ENCODE measurements at regions not wholly inside any gene's neighbourhood (a gene's known extent, or its start where the extent isn't known, plus 50 kb on each side); places are given as distances from the start of the nearest gene placed in this dataset.
"Not testable (repeated sequence)": the region's sequence is repeated elsewhere in the genome, so short reads cannot be mapped to it uniquely, and the experiment has no call there.

DNA sequence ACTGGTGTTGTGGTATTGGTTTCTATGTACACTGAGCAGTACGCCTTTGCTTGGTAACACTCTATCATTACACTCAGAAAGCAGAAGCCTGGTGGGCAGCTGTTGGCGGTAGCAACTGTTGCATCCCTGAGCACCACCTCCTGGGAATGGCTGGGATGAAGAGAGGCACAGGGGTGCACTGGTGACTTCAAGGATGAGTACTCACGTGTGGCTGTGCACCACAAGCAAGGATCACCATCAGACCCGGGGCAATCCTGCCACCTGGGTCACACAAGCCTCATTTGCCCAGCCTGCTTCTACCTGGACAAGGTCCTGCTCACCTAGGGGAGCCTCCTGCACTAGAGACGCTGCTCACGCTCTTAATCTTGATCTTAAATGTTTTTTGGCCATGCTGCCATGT, 336.4 kb downstream of the SI start:
- no peak for DNase-seq

GRCh38 chr3:164737174-164737573, 341.1 kb downstream of the SI start:
- no peak for DNase-seq

DNA sequence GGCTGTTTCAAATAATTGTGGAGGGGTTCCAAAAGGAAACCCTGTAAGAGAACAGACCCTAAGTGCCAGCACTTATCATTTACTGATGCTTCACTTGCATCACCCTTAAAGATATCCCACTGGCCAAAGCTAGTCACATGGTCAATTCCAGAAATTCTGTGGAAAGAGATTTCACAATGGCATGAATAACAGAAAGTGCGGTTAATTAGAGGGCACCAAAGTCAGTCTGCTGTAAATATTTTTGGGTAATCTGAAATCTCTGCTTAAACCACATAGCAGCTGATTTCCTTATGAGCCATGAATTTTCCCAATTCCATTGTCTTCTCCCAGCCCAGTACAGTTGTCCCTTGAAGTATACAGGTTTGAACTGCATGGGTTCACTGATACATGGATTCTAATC, 346.1 kb downstream of the SI start:
- DNase-seq = no peak

DNA sequence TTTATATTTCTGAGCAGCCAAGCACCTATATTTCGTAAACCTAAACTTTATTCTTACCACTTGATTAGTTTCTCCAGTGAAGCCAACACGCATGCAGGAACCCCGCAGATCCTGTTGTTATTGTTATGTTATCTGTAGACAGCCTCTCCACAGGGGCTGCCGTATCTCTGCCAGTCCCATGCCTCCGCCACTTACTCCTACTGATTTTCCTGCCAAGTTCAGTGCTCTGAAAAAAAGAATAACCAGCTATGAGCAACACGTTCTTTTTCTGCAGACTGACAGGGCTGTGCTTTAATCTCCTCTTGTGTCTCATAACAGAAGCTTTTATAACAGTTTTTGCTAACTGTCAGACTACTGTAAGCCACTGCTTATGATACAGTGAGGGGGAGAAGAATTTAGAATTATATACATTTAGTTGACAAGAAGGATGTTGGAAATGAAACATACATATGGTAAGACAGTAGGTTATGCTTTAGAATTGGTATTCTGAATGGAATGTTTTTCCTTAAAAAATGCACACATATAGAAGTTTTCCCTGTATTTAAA, 347.4 kb downstream of the SI start:
- DNase-seq = no peak

DNA sequence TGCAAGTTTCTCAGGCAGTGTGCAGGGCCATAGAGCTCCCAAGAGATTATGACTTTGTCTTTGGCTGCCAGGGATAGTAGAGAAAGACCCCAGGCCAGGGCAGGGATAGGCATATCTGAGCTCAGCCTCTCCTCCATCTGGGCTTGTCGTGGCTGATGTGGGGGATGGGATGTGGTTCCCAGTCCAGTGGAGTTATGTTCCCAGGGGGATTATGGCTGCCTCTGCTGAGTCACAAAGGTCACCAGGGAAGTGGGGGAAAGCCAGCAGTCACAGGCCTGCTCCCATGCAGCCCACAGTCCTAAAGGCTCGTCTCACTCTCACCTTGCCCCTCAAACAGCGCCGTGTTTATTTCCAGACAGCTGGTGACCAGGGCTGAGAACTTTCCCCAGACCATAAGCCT, 354.9 kb downstream of the SI start:
- no peak for DNase-seq

GRCh38 chr3:164702808-164703207, 375.5 kb downstream of the SI start:
- not testable (repeated sequence) for DNase-seq

DNA sequence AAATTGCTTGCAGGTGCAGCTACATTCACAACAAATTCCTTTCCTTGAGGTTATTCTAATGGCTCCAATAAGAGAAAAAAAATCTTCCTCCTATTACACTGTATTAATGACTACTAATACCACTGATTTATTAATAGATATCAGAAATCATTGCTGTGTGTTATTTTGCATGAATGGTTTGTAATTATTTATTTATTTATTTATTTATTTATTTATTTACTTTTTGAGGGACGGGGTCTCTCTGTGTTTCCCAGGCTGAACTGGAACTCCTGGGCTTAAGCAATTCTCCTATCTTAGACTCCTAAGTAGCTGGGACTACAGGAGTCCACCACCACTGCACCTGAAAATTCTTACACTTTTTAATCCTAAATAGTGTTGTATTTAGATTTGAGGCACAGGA, 390.4 kb downstream of the SI start:
- no peak for DNase-seq

DNA sequence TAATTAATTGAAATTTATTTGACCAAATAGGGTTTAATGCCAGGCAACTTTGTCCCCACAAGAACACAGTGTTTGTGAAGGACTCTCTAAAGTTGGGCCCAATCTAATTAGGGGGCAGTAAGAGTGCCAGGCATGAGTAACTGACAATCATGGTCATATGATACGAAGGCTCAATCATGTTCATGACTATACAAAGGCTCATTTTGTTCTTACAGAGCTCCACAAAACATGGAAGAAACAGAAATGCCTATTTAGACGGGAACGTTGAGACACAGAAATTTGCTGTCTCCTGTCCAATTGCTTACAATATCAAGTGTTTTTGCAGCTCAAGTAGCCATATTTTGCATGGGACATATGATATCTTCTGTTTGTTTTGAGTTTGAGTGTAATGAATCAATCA, 391.1 kb downstream of the SI start:
- DNase-seq = no peak

DNA sequence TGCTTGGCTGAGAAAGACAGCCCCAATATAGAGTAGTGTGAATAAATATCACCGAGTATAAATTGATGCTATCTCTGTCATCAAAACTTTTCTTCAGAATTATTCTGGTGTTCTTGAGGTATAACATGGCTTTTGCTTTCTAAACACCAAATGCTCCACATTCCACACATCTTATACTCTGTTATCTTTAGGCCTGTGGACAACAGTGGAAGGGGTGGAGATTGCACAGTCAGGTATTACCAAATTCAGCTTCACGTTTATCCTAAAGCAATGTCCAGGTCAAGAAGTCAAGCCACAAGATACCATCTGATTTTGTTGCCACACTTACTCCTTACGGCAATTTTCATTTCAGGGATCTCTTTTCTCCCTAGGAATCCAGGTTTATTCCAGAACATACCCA, 394.8 kb downstream of the SI start:
- DNase-seq = no peak

DNA sequence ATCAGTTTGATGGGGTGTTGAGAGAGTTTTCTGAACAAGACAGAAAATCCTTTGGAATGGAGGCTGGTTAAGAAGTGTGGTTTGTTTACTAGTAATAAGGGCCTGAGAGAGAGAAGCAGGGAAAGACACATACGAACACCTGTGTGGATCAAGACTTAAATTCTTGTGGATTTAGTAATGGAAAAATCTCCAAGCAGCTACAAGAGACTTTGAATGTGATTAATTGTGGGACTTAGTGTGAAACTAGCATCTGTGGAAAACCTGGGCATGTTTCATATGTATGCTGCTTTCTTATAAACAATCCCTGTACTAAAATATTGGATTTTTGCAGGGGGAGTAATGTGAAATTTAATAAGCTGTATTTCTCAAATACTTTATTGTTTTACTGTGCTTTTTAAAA, 399.1 kb downstream of the SI start:
- DNase-seq = no peak

DNA sequence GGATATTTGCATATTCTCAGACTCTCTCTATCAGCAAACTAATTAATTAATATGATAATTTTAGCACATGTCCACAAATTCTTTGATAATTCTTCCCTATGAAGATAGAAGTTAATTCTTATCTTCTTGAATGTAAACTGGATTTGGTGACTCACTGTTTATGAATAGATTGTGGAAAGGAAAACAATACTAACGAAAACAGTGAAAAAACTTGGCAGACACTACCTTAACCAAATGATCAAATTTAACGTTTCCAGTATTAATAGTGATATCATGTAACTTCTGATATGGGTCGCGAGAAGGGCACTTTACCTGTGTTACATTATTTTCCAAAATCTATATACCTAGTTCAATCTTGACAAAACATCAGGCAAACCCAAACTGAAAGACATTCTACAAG, 401.0 kb downstream of the SI start:
- no peak for DNase-seq

- no peak for DNase-seq
Measured at GRCh38 chr3:164673738-164674137, 404.6 kb downstream of the SI start.

DNA sequence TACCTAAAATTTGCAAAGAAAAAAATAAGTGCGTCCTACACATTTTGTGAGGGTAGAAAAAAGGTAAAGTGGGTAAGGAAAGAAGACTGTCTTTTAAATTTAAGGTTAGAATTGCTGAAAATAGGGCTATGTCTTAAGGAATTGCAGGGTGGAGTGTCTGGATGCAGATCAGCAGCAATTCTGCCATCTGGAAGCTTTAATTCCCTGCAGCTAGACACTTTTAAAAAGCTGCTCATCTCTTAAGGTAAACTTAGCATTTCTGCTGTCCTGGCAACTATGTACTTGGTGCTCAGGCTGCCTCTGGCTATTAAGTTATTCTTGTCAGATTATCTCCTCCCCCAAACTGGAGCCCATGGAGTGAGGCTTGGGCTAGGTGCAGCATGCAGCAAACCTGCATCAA, 420.2 kb downstream of the SI start:
- no peak for DNase-seq

- DNase-seq = no peak
Measured at GRCh38 chr3:164657631-164658030, 420.7 kb downstream of the SI start.

DNA sequence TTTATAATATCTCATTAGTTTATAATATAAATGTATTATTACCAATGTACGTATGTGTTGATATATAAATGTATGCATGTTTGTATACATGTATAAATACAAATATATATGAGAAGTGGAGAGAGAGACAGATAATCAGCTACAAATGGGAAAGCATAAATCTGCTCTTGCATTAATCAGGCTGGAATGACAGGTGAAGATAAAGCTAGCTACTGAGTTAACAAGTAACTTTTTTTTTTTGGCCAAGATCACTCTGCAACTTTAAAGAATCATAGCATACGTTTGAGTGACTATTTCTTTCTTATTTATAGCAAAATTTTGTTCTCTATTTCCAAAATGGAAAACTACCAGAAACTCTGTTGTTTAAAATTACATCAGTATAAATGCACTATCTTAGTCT, 422.8 kb downstream of the SI start:
- DNase-seq = no peak

DNA sequence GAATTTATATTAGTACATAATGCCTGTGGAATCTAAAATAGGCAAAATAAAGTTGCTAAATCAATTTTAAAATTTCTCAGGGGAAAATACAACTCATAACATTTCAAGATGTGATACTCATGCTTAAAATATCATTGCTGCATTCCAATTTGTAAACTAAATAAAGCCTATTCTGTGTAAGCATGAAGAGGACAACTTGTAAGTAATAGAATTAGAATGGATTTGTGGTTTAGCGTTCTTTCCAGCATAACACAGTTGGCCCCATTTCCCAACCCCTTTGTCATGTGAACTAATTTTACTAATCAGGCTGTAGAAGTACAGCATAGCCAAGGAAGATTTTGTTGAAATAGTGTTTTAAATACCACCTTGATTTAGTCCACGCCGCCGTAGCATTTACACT, 437.2 kb downstream of the SI start:
- DNase-seq = no peak

DNA sequence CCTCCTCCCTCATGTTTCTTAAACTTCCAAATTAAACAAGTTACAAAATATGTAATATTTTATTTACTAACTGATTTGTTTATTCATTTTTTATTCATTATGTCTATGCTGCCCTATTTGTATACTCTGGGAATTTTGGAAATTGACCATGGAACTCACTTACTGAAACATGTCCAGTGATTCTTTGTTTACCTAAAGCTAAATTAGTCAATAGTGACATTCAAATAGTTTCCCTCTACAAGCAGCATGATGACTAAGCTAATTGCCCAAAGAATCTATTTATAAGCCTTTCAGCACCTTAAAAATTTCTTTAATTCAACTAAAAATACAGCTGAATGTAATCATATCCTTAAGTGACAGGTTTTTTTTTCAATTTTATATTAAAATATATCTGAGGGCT, 437.7 kb downstream of the SI start:
- no peak for DNase-seq

DNA sequence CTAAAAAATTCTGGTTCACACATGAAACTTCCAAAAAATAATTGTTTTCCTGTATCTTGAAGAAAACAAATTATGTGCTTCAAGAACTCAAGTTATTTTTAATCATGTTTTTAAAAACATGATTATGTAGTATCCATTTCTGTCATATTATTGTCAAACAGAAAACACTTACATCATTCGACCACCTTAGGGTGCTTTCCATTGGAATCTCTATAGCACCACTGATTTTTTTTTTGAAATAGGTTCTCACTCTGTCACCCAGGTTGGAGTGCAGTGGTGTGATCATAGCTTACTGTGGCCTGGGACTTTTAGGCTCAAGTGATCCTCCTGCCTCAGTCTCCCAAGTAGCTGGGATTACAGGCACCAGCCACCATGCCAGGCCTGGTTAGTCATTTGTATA, 457.3 kb downstream of the SI start:
- DNase-seq = no peak

DNA sequence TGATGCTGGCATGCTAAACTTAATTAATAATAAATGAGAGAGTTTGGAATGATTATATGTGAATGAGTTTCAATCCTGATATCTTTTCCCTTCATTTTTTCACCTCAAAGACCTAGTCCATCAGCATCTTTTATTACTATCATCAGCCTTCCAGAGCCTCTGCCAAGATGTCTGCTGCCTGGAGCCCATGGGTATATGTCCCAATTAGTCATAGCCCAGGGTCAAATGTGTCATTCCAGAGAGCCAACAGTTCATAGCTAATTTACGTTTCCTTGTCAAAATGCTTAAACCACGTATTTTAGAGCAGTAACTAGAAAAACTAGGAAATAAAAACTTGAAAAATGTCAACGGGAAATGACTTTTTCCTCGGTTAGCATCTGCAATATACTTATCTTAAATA, 457.9 kb downstream of the SI start:
- DNase-seq = no peak

- DNase-seq = no peak
Measured at GRCh38 chr3:164612751-164613150, 465.5 kb downstream of the SI start.

DNA sequence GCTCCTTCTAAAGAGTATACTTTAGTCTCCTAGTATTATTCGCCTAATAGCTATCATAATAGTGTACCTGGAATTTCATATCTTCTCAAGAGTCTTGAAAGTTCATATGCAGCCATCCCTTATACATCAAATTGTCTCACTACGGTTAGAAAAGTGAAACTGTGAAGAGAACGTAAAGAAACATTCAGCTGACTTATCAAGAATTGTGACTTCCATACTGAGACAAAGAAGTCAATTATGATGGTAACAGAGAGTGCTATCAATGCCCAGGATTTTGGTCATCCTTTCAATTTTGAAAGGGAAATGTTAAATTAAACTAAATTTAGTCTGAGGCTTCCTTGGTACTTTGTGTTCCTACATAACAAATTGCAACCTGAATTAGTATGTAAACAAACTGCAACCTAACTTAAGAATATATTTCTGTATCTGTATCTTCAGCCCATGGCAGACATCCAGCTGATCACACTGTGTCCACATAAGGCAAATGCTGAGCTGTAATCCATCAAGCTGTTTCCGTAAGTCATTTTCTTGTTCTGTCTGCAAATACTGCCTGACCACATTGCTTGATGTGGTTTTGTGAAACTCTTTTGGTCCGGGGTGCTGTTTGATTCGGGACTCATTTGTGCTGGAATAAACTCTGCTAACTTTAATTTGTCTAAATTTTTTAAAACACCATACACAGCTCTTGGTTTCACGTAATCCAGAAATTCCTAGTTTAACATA, 469.6 kb downstream of the SI start:
- no peak for DNase-seq

DNA sequence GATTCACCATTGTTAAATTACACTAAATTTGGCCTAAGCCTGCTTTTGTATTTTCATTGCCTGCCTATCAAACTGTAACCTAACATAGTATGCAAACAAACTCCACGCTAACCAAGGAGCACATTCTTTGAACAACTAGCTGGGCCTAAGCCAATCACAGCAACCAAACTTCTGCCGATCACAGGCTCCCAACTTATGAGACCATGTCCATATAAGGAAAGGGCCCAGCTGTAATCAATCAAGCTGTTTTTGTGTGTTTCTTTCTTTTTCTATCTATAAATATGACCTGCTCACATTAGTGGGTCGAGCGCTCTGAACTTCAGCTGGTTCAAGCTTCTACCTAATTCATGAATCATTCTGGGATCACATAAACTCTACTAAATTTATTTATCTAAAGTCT, 473.6 kb downstream of the SI start:
- DNase-seq = no peak

- DNase-seq = no peak
Measured at GRCh38 chr3:164577667-164578210, 500.6 kb downstream of the SI start.

DNA sequence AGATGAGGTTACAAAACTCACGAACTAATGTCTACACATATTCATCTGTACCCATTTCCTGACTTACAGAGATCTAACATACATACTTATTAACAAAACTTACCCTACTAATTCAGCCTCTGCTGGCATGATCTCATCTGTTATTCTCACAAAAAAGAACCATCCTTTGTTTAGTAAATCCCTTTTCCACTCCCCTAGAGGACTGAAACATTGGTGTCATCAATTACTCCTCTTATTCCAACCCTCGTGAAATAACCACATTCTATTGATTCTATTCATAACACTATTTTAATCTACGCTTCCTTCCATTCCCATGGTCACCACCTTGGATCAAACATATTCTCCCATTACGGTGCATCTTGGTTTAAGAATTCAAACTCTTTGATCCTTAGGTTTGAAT, 505.9 kb downstream of the SI start:
- no peak for DNase-seq

DNA sequence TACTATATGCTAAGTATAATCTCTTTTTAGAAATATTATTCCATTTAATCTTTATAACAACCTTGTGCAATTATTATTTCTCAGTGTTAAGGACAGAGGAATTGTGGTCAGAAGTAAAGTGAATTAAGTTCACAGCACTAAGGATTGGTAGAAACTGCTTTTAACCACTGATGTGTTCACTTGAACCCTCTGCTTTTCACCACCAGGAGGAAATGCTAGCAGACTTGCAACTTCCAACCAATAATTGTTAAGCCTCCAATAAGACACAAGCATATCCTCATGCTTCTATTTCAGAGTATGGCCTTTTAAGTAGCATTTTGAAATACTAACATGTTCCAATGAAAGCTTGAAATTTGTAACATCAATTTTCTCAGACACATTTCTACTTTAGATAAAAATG, 527.4 kb downstream of the SI start:
- no peak for DNase-seq

Data from SIG-M5 (cell line).